Neutrophil (primary cell): ENCODE measurements at regions not wholly inside any gene's neighbourhood (a gene's known extent, or its start where the extent isn't known, plus 50 kb on each side); places are given as distances from the start of the nearest gene placed in this dataset.

Experiments used
- H3K27ac ChIP-seq: fragments of 200-600 bp; sonication (generic); 2 replicates; pipeline ENCODE4 v1.5.1; 2016; ENCODE audit warnings: mild to moderate bottlenecking, moderate library complexity
- H3K27me3 ChIP-seq: fragments of 200-600 bp; sonication (generic); 2 replicates; pipeline ENCODE4 v1.6.0; 2016; ENCODE audit warnings: mild to moderate bottlenecking
- H3K36me3 ChIP-seq: fragments of 200-600 bp; sonication (generic); 2 replicates; pipeline ENCODE4 v1.5.1; 2017
- H3K4me1 ChIP-seq, 2 experiments: fragments of 200-600 bp in 1 of 2; sonication (generic) in 1 of 2; 1 replicate in 1 of 2; 2 replicates in 1 of 2; pipeline versions ENCODE4 v1.5.1 to v1.6.1; 2013 to 2016; ENCODE audit warnings: low read depth in 1 of 2, low read length in 1 of 2, mild to moderate bottlenecking in 1 of 2, moderate library complexity in 1 of 2; ENCODE audit not compliant: control insufficient read depth in 1 of 2, insufficient read depth in 1 of 2
- H3K4me3 ChIP-seq, 2 experiments: fragments of 200-600 bp in 1 of 2; sonication (generic) in 1 of 2; 1 replicate in 1 of 2; 2 replicates in 1 of 2; pipeline ENCODE4 v1.5.1; 2013 to 2016; ENCODE audit warnings: low read depth in 1 of 2, low read length in 1 of 2, mild to moderate bottlenecking in 1 of 2, moderate library complexity in 1 of 2
- H3K9me3 ChIP-seq: fragments of 200-600 bp; sonication (generic); 2 replicates; pipeline ENCODE4 v1.5.1; 2016
- TF ChIP-seq, protein P1 (sequence below): fragments of 200-600 bp; sonication (generic); IDR thresholded peaks from 2 replicates; pipeline ENCODE4 v1.5.1; 2016; ENCODE audit warnings: antibody characterized with exemption

DNA sequence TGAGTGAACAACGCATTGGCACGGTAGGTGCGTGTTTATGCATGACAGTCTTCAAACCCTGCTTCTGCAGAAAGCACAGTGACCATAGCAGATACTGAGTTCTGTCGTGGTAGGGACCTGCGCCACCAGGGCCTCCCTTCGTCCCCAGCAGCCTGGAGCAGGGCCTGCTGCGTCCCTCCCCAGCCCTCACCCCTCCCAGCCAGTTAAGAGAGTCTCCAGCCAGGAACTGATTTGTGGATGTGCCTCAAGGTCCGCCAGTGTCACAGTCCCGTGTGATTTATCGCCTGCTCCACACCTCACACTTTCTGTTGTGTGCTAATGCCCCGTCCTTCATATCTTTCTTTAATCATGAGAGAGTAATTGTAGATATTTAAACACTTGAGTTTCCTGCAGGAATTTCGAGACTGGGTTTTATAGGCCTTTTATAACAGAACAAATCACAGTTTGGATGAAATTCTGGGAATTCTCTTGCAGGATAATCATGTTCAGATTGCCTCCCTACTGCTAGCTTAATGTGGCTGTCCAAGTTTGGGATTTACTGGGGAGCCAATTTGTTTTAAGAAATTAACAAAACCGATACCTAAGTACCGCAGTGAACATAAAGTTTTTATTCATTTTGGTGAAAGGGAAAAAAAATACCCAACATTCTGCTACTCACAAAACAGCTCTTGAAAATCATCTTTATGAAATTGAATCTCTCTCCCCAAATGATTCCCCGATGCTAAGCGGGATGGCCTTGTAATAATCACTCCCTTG is 438.6 kb downstream of the TSHZ3 start:
- no peak overlapping the region for H3K4me3 ChIP-seq
- peaks cover 6% of the 10 kb centered on the region for H3K27me3 ChIP-seq
- no peak overlapping the region for H3K27ac ChIP-seq
- H3K4me1 ChIP-seq, result no peaks in the 10 kb centered on the region
- TF ChIP-seq, protein P1, sequence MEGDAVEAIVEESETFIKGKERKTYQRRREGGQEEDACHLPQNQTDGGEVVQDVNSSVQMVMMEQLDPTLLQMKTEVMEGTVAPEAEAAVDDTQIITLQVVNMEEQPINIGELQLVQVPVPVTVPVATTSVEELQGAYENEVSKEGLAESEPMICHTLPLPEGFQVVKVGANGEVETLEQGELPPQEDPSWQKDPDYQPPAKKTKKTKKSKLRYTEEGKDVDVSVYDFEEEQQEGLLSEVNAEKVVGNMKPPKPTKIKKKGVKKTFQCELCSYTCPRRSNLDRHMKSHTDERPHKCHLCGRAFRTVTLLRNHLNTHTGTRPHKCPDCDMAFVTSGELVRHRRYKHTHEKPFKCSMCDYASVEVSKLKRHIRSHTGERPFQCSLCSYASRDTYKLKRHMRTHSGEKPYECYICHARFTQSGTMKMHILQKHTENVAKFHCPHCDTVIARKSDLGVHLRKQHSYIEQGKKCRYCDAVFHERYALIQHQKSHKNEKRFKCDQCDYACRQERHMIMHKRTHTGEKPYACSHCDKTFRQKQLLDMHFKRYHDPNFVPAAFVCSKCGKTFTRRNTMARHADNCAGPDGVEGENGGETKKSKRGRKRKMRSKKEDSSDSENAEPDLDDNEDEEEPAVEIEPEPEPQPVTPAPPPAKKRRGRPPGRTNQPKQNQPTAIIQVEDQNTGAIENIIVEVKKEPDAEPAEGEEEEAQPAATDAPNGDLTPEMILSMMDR, result no peak
- H3K36me3 ChIP-seq, result no peaks in the 10 kb centered on the region
- no peaks in the 10 kb centered on the region for H3K9me3 ChIP-seq

DNA sequence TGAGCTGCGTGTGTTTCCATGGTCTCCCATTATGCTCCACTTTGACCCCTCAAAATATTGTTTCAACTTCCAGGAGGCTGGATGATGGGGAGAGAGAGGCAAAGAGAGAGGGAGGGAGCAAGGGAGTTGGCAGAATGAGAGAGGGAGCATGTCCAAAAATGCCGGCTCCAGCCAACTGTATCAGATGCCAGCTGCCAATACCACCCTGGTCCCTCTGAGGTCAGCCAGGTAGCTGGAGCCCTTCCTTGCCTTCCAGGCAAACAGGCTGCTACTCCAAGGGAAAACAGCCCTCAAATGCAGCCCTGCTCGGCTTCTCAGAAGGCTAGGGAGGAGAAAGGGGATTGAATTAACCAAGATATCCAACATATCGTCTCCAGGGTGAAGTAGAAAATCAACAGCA is 440.0 kb downstream of the TSHZ3 start:
- Histone ChIP-seq H3K4me1 (no peaks in the 10 kb centered on the region), H3K27me3 (no peaks in the 10 kb centered on the region), H3K9me3 (no peaks in the 10 kb centered on the region), H3K4me3 (no peak overlapping the region), H3K27ac (no peak overlapping the region), H3K36me3 (no peaks in the 10 kb centered on the region)
- TF ChIP-seq, protein P1, result no peak

DNA sequence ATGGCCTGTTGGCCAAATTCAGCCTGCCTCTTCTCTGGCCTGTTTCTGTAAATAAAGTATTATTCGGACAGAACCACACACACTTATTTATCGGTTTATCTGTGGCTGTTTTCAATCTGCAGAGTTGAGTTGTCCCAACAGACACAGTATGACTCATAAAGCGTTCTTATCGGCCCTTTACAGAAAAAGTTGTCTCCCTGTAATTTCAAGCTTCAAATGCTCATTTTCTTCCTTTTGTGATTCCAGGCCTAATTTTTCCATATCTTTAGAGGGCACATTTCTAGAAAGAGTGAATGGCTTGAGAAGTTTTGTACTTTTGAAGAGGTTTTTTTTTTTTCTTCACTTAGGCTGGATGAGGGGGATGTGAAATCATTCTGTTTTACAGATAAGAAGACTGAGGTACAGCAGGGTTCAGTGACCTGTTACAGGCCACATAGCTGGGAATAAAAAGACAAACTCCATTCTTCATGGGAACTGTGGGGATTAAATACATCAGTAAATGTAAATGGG is 440.9 kb downstream of the TSHZ3 start:
- TF ChIP-seq, protein P1, result no peak
- no peaks in the 10 kb centered on the region for H3K27me3 ChIP-seq
- no peaks in the 10 kb centered on the region for H3K9me3 ChIP-seq
- no peak overlapping the region for H3K4me3 ChIP-seq
- H3K4me1 ChIP-seq, result no peaks in the 10 kb centered on the region
- no peaks in the 10 kb centered on the region for H3K36me3 ChIP-seq
- H3K27ac ChIP-seq, result no peak overlapping the region

DNA sequence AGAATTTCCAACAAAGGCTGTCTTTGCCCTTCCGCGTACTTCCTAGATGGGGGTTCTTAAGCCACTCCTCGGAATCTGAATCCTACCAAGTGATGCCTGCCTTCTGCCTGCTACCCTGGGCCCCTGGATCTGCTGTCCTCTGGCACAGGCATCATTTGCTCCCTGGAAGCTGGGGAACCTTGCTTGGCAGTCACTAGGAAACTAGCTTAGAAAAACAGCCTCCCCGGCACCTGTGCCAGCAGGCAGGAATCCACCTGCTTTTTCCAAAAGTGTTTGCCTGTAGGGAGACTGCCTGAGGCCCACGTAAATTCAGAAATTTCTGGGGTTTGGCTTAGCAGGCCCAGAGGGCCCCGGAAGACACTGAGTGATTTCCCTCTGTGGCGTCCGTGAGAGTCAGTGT is 442.4 kb downstream of the TSHZ3 start:
- H3K4me3 ChIP-seq, result no peak overlapping the region
- H3K27ac ChIP-seq, result no peak overlapping the region
- no peaks in the 10 kb centered on the region for H3K9me3 ChIP-seq
- H3K27me3 ChIP-seq, result no peaks in the 10 kb centered on the region
- TF ChIP-seq, protein P1, result no peak
- H3K36me3 ChIP-seq, result no peaks in the 10 kb centered on the region
- no peaks in the 10 kb centered on the region for H3K4me1 ChIP-seq

DNA sequence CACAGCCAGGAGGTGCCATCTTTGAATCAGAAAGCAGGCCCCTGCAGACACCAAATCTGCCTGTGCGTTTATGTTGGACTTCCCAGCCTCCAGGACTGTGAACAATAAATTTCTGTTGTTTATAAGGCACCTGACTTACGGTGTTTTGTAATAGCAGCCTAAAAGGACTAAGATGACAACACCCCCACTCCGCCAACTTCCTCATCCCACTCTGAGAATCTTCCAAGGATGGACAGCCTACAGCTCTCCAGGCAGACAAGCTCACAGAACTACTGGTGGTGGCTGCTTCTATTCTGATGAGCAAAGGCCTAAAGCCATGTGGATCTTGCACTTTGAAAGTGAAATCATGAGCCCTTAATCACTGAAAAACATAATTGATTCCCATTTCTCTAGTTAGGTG is 449.2 kb downstream of the TSHZ3 start:
- TF ChIP-seq, protein P1, result no peak
- Histone ChIP-seq H3K27ac (no peak overlapping the region), H3K4me1 (no peaks in the 10 kb centered on the region), H3K9me3 (no peaks in the 10 kb centered on the region), H3K4me3 (no peak overlapping the region), H3K36me3 (no peaks in the 10 kb centered on the region), H3K27me3 (no peaks in the 10 kb centered on the region)
